Hypothalamus (tissue), 51 donors: ENCODE measurements at regions not wholly inside any gene's neighbourhood (a gene's known extent, or its start where the extent isn't known, plus 50 kb on each side); places are given as distances from the start of the nearest gene placed in this dataset.

ENCODE experiments used
- DNase-seq, 51 donors: peaks; one replicate each; lab custom pipeline; 2025; lab: John Stamatoyannopoulos, UW

GRCh38 chr18:78762753-78763152 is 216.9 kb upstream of the SALL3 start:
- no peak for DNase-seq

DNA sequence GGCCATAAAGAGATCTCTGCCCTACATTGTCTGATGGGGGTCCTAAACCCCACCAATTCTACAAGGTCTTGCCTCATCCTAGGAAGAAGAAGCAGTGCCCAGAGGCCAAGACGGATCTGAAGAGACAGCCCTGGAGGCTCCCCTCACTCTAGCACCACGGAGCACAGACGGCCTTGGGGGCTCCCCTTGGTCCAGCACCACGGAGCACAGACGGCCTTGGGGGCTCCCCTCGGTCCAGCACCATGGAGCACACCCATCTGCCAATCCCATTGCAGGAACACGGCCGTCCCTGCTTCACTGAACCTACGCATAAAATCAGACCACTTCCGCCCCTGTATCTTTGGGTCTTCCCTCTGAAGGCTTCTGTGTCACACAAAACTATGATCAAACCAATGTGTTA is 215.1 kb upstream of the SALL3 start:
- no peak for DNase-seq

GRCh38 chr18:78765142-78765541 is 214.5 kb upstream of the SALL3 start:
- no peak for DNase-seq

- DNase-seq, result no peak
Observed at GRCh38 chr18:78765637-78766281, 213.9 kb upstream of the SALL3 start.

GRCh38 chr18:78766651-78767533 is 212.7 kb upstream of the SALL3 start:
- no peak for DNase-seq

DNA sequence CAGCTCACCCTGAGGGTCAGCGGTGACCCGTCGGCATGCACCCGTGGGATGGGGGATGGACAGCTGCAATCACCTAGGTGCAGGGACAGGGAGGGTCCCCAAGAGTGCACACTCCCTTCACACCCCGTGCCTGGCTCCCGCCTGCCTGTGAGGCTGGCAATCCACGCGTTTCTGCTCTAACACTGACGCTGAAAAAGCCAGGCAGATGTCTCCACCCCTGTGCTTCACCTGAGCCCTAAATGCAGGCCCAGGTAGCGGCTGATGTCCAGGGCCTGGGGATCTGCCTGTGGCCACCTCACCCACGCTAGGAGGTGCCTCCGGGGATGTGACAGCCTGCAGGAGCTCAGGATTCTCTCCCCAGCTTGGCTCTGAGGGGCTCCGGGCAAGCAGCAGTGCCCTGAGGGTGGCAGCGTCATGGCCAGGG is 212.0 kb upstream of the SALL3 start:
- DNase-seq, result no peak

DNA sequence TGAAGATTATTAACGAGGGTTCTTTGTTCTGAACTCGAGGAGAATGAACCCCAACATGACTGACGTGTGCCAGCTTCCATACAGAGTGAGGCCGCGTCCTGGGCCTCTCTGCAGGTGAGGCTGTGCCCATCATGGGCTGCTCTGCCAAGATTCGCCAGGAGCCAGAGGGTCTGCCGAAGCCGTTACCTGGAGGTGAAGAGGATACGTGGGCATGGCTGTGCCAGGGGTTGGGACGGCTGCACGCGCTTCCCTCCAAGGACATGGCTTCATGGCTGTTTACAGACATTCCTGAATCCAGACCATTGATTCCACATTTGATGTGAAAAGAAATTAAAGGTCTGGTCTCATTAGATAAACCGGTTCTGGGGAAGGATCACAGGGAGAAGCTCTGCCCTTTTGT is 211.4 kb upstream of the SALL3 start:
- no peak for DNase-seq

GRCh38 chr18:78768656-78769501 is 210.7 kb upstream of the SALL3 start:
- no peak for DNase-seq

- no peak for DNase-seq
Observed at GRCh38 chr18:78769502-78770105, 210.0 kb upstream of the SALL3 start.

- DNase-seq, result no peak
Observed at GRCh38 chr18:78770139-78770822, 209.3 kb upstream of the SALL3 start.

DNA sequence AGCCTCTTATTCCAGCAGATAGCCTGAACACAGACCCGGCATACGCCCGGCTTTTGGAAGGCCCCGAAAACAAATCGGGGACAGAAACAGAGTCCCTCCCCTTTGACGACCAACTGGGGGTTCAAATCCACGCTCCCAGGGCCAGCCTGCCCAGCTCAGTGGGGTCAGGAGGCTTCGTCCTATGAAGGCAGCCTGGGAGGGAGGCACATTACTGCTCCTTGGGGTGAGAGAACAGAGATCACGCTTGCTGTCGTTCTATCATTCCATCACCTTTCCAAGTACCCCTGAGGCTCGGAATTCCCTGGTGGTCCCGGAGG is 208.8 kb upstream of the SALL3 start:
- no peak for DNase-seq

- DNase-seq, result no peak
Observed at GRCh38 chr18:78771496-78772359, 207.9 kb upstream of the SALL3 start.

- no peak for DNase-seq
Observed at GRCh38 chr18:78772360-78773302, 207.0 kb upstream of the SALL3 start.

DNA sequence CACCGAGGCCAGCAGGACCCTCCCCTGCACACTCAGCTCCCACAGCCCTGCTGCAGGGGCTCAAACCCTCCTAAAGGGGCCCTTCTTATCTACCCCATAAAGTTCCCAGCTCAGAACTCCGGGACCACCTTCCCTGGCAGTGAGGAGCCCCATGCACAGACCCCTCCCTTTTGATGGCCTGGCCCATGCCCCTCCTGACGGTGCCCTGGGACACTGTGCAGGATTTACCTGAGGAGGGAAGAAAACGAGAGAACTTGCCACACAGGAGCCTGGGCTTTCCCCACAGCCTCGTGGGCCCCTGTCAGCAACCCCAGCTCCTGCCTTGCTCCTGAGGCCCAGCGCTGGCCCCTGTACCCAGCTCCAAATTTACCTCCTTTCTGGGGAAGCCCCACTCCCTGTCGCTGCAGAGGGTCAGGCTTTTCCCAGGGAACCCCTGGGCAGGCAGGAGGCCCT is 206.3 kb upstream of the SALL3 start:
- DNase-seq, result no peak

DNA sequence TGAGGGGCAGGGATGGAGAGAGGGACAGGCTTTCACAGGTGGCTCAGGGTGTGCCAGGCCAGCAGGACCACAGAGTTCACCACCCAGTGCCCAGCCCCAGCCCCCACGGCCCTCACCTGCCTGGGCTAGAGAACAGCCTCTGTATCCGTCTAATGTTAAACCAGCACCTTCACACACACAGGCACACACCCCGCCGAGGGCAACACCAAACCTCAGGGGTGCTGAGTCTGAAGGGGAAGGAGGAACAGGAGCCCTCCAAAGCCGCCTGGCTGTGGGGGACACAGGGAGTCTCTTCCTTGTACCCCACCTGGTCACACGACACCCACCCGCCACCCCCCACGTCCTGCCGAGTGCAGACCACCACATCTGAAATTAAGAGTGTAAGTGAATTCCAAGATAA is 205.8 kb upstream of the SALL3 start:
- no peak for DNase-seq

- DNase-seq, result no peak
Observed at GRCh38 chr18:78774741-78775141, 204.9 kb upstream of the SALL3 start.

DNA sequence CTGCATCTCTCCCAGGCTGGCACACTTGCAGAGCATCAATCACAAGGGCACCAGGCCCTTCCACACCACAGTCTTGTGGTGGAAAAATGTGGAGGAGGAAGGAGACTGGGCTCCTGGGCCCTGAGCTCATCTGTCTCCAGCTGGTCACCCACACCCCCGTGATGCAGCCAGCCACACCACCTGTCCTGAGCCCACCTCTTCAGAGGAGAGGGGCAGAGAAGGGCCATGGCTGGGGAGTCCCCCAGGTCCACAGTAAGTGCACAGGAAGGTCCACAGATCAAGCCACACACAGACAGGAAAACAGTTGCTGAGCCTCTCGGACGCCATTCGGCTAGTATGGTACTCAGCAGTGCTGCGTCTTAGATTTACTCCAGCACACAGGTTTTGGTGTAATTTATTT is 203.5 kb upstream of the SALL3 start:
- no peak for DNase-seq

GRCh38 chr18:78776706-78777285 is 202.8 kb upstream of the SALL3 start:
- DNase-seq, result peak in 2 of 51 donors; percentile 6 to 17
